ENCODE measurements at regions not wholly inside any gene's neighbourhood (a gene's known extent, or its start where the extent isn't known, plus 50 kb on each side); places are given as distances from the start of the nearest gene placed in this dataset.

DNA sequence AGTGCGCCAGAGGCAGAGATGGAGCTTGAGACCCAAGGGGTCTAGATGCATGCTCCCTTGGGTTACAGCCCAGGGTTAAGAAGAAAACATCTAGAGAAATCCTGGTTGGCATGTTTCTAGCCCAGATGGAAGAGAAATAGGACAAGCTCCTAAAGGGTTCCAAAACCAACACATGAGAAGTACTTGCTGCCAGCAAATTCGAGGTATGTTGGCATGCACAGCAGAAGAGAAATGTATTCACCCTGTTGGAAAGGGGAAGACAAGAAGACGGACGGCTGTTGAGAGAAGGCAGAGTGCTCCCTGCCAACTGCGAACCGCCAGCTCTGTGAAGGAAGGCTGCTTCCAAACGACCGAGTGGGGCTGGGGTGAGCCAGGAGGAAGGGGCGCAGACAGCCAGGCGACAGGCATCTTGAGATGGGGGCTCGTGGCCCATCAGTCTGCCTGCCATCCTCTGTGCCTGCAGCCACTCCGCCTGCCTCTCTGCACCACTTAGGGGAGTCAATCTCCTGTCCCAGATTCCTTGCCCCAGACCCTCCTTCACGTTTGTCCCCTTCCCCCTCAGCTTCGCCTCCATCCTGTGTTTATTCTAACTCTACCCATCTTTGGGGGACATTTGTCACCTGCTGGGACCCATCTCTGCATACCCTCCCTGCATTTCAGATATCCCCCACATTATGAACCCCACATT, 249.2 kb downstream of the CDC5L start:
- no peak for DNase-seq (ENCODE audit: low spot score, unreplicated experiment)
- H3K4me1 Mint-ChIP-seq (ENCODE audit: low read depth): peaks cover 4% of the 10 kb centered on the region
- H3K36me3 Mint-ChIP-seq (ENCODE audit: insufficient read depth): no peaks in the 10 kb centered on the region
- no peak overlapping the region for H3K27ac Mint-ChIP-seq
- H3K9me3 Mint-ChIP-seq (ENCODE audit: low read depth): no peaks in the 10 kb centered on the region
- peaks cover 3% of the 10 kb centered on the region for H3K27me3 Mint-ChIP-seq
- TF ChIP-seq, protein P1, sequence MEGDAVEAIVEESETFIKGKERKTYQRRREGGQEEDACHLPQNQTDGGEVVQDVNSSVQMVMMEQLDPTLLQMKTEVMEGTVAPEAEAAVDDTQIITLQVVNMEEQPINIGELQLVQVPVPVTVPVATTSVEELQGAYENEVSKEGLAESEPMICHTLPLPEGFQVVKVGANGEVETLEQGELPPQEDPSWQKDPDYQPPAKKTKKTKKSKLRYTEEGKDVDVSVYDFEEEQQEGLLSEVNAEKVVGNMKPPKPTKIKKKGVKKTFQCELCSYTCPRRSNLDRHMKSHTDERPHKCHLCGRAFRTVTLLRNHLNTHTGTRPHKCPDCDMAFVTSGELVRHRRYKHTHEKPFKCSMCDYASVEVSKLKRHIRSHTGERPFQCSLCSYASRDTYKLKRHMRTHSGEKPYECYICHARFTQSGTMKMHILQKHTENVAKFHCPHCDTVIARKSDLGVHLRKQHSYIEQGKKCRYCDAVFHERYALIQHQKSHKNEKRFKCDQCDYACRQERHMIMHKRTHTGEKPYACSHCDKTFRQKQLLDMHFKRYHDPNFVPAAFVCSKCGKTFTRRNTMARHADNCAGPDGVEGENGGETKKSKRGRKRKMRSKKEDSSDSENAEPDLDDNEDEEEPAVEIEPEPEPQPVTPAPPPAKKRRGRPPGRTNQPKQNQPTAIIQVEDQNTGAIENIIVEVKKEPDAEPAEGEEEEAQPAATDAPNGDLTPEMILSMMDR (IDR thresholded peaks at IDR 0.05; ENCODE audit: unreplicated experiment): no peak
- no peak overlapping the region for H3K4me3 Mint-ChIP-seq (ENCODE audit: low read depth)

DNA sequence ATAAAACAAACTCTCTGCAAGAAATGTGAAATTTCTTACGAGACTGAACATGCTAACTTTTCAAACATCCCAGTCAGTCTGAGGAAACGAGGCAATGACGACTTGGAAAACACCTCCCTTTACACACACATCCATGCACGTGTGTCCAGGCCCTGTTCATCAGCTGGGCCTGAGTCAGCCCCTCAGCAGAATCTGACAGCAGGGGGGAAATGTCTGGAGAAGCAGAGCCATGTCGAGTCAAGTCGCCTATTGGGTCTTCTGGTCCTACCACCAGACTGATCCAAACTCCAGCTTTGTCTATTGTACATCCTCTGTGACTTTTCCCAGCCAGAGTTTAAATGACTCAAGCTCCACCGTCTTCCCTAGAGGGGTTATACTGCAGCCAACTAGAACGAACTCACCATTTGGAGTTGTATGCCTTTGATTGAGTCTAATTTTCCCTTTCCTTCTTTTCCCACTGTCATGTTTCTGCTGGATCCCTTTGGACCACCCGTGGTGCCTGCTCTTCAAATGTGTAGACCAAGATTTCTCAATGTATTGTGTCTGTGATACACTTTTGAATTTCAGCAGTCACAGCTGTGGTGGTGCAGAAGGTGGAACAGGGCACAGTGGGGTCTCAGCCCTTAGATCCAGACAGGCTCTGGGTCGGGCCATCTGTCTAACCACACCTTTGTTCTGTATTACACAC, 254.0 kb downstream of the CDC5L start:
- no peaks in the 10 kb centered on the region for H3K36me3 Mint-ChIP-seq (ENCODE audit: insufficient read depth)
- no peaks in the 10 kb centered on the region for H3K4me1 Mint-ChIP-seq (ENCODE audit: low read depth)
- TF ChIP-seq, protein P1 (IDR thresholded peaks at IDR 0.05; ENCODE audit: unreplicated experiment): no peak
- no peaks in the 10 kb centered on the region for H3K9me3 Mint-ChIP-seq (ENCODE audit: low read depth)
- no peak for DNase-seq (ENCODE audit: low spot score, unreplicated experiment)
- no peak overlapping the region for H3K27ac Mint-ChIP-seq
- H3K27me3 Mint-ChIP-seq: peaks cover 3% of the 10 kb centered on the region
- no peak overlapping the region for H3K4me3 Mint-ChIP-seq (ENCODE audit: low read depth)

DNA sequence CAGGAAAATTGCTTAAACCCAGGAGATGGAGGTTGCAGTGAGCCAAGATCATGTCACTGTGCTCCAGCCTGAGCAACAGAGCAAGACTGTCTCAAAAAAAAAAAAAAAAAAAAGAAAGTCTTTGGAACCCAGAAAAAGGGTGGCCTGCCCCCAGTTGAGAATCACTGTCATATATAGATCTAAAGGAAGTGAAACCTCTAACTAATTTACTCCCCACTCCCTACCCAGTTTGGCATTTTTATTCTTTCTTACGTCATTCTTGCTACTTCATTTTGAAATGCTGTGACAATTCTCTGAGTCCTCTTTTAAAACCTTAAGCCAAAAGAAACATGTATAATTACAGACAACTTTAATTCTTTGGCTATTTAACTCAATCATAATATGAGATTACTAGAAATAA, 254.8 kb downstream of the CDC5L start:
- TF ChIP-seq, protein P1 (IDR thresholded peaks at IDR 0.05; ENCODE audit: unreplicated experiment): no peak
- Mint-ChIP-seq H3K4me1 (ENCODE audit: low read depth) (no peaks in the 10 kb centered on the region), H3K4me3 (ENCODE audit: low read depth) (no peak overlapping the region), H3K36me3 (ENCODE audit: insufficient read depth) (no peaks in the 10 kb centered on the region), H3K9me3 (ENCODE audit: low read depth) (no peaks in the 10 kb centered on the region), H3K27me3 (peaks cover 3% of the 10 kb centered on the region), H3K27ac (no peak overlapping the region)
- no peak for DNase-seq (ENCODE audit: low spot score, unreplicated experiment)

DNA sequence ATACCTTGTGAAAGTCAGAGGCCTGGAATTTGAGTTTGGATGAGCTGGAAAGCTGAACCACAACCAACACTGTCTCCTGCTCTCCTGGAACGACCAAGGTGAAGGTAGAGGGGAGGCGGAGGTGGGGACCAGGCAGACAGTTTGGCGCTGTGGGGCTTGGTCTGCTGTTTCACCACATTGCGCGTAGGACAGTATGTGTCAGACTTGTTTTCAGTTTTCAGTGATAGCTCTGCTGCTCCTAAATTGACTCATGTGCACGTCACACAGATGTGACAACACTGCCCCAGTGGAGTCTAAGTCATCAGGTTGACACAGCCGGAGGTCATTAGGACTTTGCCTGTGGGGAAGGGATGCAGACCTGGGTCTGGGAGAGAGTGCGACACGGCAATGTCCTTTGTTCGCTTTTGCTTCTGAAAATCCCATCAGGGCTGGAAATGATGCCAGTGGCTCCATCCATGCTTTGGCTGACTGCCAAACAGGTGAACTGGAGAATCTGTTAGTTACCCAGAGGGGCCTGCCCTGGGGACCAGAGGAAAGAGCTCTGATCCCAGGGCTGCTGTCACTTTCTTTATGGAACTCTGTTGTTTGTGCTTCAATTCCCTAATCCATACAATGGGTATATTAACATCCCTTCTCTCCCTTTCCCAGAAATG, 255.5 kb downstream of the CDC5L start:
- H3K4me1 Mint-ChIP-seq (ENCODE audit: low read depth): no peaks in the 10 kb centered on the region
- no peak for DNase-seq (ENCODE audit: low spot score, unreplicated experiment)
- no peaks in the 10 kb centered on the region for H3K36me3 Mint-ChIP-seq (ENCODE audit: insufficient read depth)
- H3K27ac Mint-ChIP-seq: no peak overlapping the region
- H3K9me3 Mint-ChIP-seq (ENCODE audit: low read depth): no peaks in the 10 kb centered on the region
- no peak overlapping the region for H3K4me3 Mint-ChIP-seq (ENCODE audit: low read depth)
- TF ChIP-seq, protein P1 (IDR thresholded peaks at IDR 0.05; ENCODE audit: unreplicated experiment): no peak
- peaks cover 3% of the 10 kb centered on the region for H3K27me3 Mint-ChIP-seq

DNA sequence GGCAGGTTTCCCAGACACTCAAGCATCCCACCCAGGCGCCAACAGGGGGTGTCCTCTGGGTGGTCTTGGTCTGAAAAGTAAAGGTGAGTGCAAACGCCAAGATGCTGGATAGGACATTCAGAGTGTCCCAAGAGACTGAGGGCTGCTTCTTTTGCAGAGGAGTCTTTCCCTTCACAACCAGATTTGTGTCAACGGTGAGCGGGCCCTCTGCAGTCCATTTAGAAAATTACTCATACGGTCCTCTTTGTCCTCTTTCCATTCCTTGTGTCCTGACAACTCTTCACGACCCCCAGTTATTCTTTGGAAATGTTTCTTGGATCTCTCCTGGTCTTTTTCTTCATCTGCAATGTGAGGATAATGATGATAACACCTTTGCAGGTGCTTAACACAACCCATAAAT, 257.8 kb downstream of the CDC5L start:
- H3K36me3 Mint-ChIP-seq (ENCODE audit: insufficient read depth): no peaks in the 10 kb centered on the region
- no peak overlapping the region for H3K27ac Mint-ChIP-seq
- peaks cover 12% of the 10 kb centered on the region for H3K27me3 Mint-ChIP-seq
- no peak overlapping the region for H3K4me3 Mint-ChIP-seq (ENCODE audit: low read depth)
- TF ChIP-seq, protein P1 (IDR thresholded peaks at IDR 0.05; ENCODE audit: unreplicated experiment): peak; percentile 29
- no peak for DNase-seq (ENCODE audit: low spot score, unreplicated experiment)
- no peaks in the 10 kb centered on the region for H3K9me3 Mint-ChIP-seq (ENCODE audit: low read depth)
- no peaks in the 10 kb centered on the region for H3K4me1 Mint-ChIP-seq (ENCODE audit: low read depth)
